ENCODE measurements at regions not wholly inside any gene's neighbourhood (a gene's known extent, or its start where the extent isn't known, plus 50 kb on each side); places are given as distances from the start of the nearest gene placed in this dataset.
"Not testable (repeated sequence)": the region's sequence is repeated elsewhere in the genome, so short reads cannot be mapped to it uniquely, and the experiment has no call there.

DNA sequence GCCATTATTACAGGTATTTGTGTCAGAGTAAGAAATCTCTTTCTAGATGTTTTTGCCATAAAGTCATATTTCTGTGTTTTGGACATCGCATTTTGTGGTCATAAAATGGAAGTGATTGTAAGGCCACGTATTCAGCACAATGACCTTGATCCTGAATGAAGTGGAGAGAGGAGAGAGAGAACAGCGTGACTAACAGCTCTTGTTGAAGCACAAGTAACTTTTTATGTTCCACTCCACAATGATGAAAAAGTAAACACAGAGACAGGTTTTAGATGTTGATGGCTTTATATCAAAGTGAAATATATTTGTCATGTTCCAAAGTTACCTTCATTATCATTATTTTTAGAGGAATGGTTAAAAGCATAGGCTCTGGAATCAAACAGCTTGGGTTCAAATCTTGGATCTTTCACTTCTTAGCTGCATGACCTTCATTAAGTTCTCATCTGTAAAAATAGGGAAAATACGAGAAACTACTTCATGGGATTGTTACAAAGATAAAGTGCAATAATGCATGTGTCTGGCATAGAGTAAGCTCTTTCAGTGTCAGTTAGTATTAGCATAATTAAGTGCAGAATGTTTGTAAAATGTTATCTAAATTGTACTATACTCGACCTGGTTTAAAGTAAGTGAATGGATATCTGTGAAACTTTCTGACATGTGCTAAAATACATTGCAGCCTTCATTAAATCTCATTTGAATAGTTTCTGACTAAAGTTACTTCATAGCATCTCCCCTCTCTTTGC lies 341.5 kb upstream of the DNAJC19 start:
- DNase-seq (ENCODE audit: low read depth, low spot score): no peak

DNA sequence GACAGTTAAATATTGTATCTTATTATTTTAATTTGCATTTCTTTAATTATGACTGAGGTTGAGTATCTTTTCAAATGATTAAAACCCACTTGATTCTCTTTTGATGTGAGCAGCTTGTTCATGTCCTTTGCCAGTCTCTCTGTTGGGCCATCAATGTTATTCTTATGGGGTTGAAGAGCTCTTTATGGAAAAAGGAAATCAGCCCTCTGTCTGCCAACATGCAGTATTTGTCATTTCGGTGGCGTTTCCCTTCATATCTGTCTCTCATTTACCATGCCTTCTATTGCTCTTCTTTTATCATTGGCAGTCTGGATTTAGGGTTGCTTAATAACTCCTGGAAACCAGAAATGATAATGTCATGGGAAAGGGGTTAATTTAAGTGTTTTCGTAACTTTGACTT lies 340.7 kb upstream of the DNAJC19 start:
- no peak for DNase-seq (ENCODE audit: low read depth, low spot score)

DNA sequence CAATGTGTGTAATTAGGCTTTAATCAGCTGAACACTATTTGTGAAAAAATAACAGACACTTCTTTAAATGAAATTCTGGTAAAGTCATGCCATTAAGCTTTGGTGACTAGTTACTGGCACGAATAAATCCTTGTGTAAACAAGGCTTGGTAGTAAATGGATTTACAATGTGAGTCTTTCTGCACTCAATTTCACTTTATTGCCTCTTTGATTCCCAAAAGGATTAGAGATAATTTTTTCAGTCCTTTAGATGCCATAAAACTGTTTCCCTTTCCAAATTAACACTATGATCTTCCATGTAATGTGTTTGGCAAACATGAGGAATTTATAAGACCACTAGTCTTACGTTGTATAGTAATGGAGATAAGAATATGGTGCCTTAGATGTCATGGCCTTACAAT lies 339.5 kb upstream of the DNAJC19 start:
- no peak for DNase-seq (ENCODE audit: low read depth, low spot score)

DNA sequence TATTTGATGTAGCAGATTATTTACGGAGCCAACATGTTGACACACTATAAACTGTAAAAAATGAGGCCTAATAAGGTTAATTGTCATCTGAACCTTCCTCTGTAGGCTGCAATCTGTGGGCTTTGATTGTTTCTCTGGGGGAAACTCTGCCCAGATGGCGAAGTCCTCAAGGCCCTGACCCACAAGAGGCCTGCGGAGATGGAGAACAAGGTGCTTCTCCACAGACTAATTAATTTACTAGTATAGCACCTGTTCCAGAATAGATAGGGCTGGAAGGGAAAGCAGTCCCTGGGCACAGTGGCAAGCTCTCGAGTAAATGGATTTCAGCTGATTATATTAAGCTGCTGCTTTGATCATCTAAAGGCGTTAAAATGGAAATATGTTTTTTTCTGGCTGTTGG lies 338.8 kb upstream of the DNAJC19 start:
- no peak for DNase-seq (ENCODE audit: low read depth, low spot score)

DNA sequence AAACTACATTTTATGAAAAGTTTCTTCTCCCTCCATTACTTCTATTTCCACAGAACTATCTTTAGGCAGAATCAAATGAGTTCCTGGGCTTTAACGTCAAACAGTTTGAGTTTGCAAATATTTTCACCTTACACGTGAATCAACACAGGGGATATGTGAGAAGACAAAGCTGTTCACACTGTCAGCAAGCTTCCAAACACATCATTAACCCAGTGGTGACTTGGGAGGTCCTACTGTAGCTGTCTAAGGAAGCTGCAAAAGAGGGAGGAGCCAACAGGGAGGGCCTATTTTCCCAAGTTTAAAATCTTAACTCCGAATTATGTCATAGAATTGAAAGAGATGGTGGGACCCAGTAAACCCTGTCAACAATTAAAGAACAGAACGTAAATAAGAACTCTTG lies 337.8 kb upstream of the DNAJC19 start:
- DNase-seq (ENCODE audit: low read depth, low spot score): no peak

DNA sequence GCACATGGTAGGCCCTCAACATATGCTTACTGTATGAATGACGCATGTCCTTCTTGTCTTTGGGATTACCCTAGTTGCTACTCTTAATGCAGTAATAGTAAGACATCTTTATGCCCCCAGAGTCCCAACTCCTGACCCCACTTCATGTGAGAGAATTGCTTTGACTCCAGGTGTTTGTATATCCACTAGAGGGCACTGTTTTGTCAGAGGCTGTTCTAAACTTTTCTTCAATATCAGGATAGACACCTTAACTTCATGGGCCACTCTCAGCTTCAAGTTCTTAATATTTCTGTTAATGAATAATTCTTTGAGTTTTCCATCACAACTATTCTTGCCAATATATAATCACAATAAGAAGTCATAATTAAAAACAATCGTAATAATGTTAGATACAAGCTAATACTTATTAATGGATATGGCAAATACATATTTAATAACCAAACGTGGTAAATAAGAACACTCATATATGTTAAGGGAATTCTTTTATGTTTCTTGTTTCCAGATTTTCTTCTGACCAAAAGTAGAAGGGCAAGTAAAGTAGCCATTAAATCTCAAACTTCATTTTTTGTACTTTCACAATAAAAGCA lies 337.2 kb upstream of the DNAJC19 start:
- DNase-seq (ENCODE audit: low read depth, low spot score): peak; percentile 66

DNA sequence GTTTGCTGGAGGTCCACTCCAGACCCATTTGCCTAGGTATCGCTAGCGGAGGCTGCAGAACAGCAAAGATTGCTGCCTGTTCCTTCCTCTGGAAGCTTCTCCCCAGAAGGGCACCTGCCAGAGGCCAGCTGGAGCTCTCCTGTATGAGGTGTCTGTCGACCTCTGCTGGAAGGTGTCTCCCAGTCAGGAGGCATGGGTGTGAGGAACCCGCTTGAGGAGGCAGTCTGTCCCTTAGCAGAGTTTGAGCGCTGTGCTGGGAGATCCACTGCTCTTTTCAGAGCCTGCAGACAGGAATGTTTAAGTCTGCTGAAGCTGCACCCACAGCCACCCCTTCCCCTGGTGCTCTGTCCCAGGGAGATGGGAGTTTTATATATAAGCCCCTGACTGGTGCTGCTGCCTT lies 335.0 kb upstream of the DNAJC19 start:
- DNase-seq (ENCODE audit: low read depth, low spot score): not testable (repeated sequence)

DNA sequence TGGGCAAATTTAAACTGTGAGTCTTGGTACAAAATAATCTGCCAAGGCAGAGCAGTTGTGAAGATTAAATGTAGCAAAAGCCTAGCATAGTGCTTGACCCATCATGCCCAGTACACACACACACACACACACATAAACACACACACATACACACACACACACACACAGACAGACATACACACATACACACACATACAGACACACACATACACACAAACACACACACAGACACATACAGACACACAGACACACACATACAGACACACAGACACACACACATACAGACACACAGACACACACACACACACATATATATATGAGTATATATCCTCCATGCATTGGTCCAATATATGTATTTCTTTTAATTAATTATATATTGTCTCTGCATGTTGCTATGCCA lies 328.8 kb upstream of the DNAJC19 start:
- no peak for DNase-seq (ENCODE audit: low read depth, low spot score)

DNA sequence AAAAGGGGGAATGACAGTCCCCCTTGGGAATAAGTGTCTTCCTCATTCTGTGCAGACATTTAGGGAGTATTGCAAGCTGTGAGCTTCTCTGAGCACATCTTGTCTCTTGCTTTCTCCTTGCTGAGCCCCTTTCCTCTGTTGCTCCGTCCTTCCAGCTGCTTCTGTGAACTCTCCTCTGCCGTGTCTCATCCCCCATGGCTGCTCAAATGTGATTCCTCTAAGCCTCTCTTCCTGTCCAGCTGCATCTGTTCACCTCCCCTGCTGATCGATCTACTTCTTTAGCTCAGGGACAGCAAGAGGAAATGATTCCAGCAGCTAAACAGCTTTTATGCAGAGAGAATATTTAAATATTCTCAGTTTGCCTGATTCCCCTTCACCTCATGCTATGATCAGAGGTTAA lies 328.0 kb upstream of the DNAJC19 start:
- DNase-seq (ENCODE audit: low read depth, low spot score): no peak

DNA sequence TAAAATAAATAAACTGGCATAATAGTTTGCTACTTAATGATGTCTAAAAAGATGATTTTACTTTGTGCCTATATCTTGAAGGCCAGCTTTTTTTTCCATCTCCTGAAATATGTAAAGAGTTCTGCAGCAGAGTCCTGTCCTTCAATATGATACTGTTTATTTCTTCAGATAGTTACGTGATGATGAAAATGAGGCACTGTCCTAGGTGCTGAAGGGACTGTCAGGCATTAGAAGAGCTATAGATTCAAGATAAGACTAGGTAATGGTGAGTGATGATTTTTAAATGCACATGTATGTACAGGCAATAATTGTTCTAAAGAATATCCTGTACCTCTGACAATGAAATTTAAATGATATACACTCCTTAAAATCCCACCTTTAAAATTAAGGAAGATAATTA lies 326.9 kb upstream of the DNAJC19 start:
- peak; percentile 64 for DNase-seq (ENCODE audit: low read depth, low spot score)

DNA sequence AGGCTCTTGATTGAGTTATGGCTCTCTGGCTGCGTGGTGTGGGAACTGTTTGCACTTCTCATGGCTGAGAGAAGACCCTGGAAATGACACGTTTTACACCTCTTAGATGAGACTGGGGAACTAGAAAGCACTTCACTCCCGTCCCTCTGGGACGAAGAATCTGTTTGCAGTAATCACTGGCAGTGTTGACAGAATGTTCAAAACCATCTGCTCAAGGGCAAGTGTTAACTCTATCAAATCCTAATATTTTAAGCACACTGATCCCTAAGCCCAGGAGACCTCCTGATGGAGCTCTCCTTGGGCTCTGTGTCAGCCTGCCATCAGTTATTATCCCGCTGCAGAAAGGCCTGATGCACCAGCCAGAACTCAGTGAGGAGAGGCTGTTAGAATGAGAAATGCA lies 323.8 kb upstream of the DNAJC19 start:
- no peak for DNase-seq (ENCODE audit: low read depth, low spot score)

DNA sequence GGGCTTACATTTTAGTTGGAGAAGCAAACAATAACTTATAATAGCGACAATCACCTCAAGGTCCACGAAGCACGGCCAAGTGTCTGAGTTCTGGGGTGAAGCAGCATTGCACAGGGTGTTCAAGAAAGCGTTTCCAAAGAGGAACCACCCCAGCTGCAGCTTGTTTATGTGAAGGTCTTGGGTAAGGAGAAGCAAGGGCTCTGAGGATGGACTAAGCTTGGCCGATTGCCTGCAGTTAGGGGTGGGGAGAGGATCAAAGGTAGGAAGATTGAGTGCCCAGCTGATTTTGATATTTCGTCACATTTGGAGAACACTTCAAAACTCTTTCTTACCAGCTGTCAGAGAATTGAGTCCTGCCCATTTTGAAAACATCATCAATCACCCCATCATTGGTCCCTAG lies 321.6 kb upstream of the DNAJC19 start:
- no peak for DNase-seq (ENCODE audit: low read depth, low spot score)

DNA sequence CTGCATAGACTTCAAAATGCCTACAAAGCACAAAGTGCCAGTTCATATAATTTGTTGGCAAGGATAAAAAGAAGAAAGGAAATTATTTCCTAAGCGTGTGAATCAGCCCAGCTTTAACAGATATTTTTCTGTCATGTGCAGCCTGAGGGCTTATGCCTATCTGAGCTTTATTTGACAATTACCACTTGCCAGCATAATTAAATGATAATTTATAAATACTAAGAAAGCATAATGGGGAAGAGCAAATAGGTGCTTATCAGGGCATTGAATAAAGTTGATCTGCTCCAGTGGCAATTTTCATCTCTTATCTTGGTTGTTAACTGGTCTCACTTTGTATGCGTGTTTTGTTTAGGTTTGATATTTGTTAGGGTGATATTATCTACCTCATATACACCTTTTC lies 313.4 kb upstream of the DNAJC19 start:
- DNase-seq (ENCODE audit: low read depth, low spot score): no peak

DNA sequence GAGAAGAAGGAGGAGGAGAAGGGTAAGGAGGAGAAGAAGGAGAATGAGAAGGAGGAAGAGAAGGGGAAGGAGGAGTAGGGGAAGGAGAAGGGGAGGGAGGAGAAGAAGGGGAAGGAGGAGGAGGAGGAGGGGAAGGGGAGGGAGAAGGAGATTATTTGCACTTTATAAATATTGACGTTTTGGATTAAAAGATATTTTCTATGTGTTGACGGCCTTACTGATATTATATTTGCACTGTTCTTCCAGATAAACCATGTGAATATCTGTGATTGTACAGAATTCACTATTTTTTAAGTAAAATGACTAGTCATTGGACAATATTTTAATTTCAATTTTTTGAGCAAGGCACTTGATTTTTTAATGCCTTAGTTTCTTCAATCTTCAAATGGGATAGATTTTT lies 310.5 kb upstream of the DNAJC19 start:
- no peak for DNase-seq (ENCODE audit: low read depth, low spot score)

DNA sequence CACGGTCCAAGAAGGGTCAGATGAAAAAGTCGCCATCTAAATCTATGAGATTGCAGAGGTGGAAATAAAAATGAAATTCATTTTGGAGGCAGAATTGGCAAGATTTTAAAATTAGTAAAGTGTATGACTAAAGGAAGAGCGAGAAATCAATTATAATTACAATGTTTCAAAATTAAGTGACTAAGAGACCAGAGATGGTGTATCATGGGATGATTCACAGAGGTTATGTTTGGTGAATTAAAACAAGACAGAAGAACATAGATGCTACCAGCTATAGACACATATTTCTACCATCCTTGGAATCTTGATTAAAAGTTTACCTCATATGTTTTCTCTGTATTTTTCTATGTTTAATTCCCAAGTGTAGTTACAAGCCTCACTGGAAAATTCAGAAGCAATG lies 308.9 kb upstream of the DNAJC19 start:
- no peak for DNase-seq (ENCODE audit: low read depth, low spot score)

DNA sequence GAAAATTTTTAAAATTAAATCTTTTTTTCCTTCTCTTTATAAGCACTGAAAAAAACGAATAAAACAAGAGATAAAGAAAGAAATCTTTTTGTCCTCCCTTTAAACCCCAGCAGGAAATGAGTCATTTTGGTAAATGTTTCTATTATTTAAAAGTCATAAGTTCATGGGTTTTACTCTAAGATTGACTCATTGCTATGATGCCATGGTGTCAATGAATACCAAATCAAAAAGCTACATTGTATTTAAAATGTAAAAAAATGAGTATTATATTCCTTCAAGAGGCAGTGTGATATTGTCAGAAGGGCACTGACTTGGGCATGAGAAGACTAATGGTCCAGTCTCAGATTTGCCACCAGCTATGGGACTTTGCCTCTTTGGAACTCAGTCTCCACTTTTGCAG lies 303.4 kb upstream of the DNAJC19 start:
- peak; percentile 19 for DNase-seq (ENCODE audit: low read depth, low spot score)

DNA sequence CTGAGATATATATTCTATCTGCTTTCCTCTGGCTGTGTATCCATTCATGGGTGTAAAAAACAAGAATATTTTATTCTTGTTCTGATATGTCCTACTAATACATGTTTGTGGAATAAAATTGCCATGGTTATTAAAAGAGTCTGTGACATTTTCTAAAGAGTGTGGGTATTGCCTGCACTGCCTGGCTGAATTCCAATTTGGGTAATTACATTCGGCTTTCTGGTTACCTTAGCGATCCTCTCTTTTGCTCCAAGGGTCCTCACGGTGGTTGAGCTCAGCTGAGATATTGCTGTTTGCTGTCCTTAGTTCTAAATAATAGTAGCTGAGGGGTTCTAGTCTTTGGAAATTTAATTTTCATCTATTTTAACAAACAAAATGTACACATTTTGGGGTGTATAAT lies 301.4 kb upstream of the DNAJC19 start:
- DNase-seq (ENCODE audit: low read depth, low spot score): no peak

DNA sequence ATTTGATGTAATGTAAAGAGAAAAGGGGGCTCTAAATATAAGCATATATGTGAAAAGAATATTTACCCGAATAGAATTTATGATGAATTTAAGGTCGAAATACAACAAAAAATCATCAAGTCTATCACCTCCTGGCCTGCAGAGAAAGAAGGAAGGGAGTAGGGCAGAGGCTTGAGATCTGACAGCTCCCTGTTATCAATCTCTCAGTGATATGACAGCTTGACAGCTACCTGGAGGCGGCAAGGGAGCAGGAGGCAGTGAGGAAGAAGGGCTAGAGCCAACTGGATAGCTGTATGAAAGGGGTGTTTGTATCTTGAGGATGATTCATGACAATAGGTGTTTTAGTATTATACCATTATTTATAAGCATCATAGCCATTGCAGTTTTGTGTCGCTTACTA lies 299.8 kb upstream of the DNAJC19 start:
- DNase-seq (ENCODE audit: low read depth, low spot score): no peak

DNA sequence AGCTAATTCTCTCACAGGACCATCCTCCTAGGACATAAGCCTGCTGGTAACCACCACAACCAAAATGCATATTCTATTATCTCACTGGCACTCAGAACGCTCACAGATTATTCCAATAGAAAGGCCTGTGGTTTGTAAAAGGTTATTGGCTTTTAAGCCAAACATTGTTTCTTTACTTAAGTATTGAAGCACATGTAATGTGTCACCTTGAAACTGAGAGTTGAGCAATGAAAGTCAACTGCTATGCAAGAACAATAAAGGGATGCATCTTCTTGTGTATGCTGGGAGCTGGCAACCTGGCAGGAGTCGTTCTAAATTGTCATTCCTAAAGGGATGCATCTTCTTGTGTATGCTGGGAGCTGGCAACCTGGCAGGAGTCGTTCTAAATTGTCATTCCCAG lies 298.6 kb upstream of the DNAJC19 start:
- DNase-seq (ENCODE audit: low read depth, low spot score): no peak

DNA sequence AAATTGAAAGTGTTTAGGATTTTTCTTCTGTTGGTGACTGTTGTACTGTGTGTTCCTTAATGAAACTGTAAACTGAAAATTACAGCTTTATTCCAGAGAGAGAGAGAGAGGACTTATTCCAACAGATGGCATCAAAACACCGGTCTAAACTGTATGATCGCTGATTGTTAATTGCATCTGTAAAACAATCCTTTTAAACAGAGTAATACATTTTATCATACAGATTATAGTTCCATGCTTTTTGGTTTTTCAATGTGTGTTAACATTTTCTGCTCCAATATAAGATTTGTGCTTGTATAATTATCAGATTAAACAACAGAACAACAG lies 289.7 kb upstream of the DNAJC19 start:
- DNase-seq (ENCODE audit: low read depth, low spot score): no peak

DNA sequence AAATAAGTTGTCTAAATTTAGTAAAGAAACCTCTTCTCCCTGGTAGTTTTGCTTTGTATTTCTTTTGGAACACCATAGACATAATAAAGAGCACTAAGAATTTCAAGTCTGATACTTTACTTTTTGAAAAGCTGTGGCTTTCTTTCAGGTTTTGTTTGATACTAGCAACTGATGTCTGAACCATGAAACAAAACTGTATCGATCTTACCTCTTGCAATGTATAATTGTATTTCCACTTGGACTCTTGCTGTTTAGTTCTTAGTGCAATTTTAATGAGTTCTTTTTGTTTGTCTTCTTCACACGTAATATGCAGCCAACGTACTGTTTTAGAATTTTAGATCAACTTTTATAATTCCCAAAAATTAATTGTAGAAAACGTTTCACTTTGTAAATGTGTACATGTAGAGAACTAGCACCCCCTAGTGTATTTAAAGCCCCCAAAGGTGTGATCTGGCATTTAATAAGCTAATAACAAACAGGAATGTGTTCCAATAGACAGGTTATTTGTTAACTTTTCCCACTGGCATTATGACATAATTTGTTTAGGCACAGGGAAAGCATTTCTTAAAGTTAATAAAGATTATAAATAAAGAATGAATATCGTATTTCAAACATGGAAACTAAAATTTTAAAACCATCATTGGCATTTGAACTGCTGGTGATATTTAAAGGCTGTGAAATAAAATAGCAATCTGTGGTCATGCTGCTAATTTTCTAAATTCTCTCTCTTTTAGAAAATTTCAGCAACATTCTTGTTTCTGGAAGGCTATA lies 289.1 kb upstream of the DNAJC19 start:
- DNase-seq (ENCODE audit: low read depth, low spot score): no peak

DNA sequence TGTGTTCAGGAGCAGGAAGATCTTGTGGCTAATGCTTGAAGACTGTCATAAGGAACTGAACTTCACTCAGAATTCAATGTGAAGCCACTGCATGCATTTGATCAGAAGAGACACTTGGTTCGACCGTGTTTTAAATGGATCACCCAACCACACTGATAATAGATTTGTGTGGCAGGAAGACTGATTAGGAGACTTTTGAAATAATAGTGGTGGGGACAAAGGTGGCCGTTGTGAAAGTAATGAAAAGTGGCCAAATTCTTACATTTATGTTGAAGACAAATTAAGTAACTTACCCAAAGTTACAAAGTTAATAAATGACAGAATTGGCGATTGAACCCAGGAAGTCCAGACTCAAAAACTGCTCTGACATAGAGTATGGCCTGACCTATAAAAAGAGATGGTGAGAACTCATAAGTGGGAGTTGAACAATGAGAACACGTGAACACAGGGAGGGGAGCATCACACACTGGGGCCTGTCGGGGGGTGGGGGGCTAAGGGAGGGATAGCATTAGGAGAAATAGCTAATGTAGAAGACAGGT lies 286.9 kb upstream of the DNAJC19 start:
- DNase-seq (ENCODE audit: low read depth, low spot score): no peak

DNA sequence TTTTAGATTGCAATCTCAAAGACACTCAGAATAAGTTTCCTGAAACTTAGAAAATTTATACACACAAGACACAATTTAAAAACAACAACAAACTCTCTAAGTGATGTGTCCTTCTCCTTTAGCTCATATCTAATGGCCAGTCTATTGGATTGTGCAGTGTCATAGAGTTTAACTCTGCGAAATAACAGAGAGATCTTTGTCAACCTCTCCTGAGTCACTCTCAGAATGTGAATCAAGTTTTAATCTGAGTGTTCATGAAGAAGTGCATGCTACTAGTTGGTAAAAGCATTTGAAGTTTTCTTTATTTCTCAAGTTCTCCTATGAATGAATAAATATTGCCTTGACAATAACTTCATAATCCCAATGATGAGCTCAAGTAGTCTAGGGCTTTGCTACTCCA lies 284.5 kb upstream of the DNAJC19 start:
- no peak for DNase-seq (ENCODE audit: low read depth, low spot score)
